WTC11 (cell line): ENCODE measurements at regions not wholly inside any gene's neighbourhood (a gene's known extent, or its start where the extent isn't known, plus 50 kb on each side); places are given as distances from the start of the nearest gene placed in this dataset.

ENCODE experiments used
- ATAC-seq: fragments of 200-7000 bp; cut with Tn5 transposase; 2 replicates; pipeline ENCODE4 v1.10.0; 2021; ENCODE audit warnings: mild to moderate bottlenecking, moderate library complexity
- CTCF ChIA-PET: fragments of 300-600 bp; sonication (Branson Sonifier 250); formaldehyde crosslinking; loops from one replicate; lab custom pipeline; 2021; ENCODE audit warnings: antibody characterized with exemption; lab: Charles Lee
- POLR2A ChIA-PET: fragments of 350-600 bp; sonication (Branson Sonifier 250); formaldehyde crosslinking; loops from one replicate; lab custom pipeline; 2021; ENCODE audit warnings: antibody characterized with exemption; lab: Charles Lee
- DNase-seq: peaks from one replicate; pipeline ENCODE4 v3.0.0; 2021; ENCODE audit warnings: low spot score
- H3K27ac Mint-ChIP-seq: 2 replicates; pipeline ENCODE4 v1.8.0; 2021; ENCODE audit warnings: mixed read lengths
- H3K27me3 Mint-ChIP-seq: 2 replicates; pipeline ENCODE4 v1.8.0; 2021; ENCODE audit warnings: low read depth, mild to moderate bottlenecking, moderate library complexity, mixed read lengths
- H3K36me3 Mint-ChIP-seq: 2 replicates; pipeline ENCODE4 v1.8.0; 2021; ENCODE audit warnings: mixed read lengths
- H3K4me1 Mint-ChIP-seq: 2 replicates; pipeline ENCODE4 v1.8.0; 2022; ENCODE audit warnings: mixed read lengths
- H3K4me3 Mint-ChIP-seq: 2 replicates; pipeline ENCODE4 v1.8.0; 2021; ENCODE audit warnings: mild to moderate bottlenecking, moderate library complexity, mixed read lengths
- H3K9me3 Mint-ChIP-seq: 2 replicates; pipeline ENCODE4 v1.8.0; 2021; ENCODE audit warnings: mixed read lengths
- AFF4 ChIP-seq: sonication (generic); formaldehyde crosslinking; IDR thresholded peaks from 2 replicates; pipeline ENCODE4 v1.8.1; 2023; ENCODE audit warnings: mild to moderate bottlenecking, missing genetic modification reagents, borderline replicate concordance
- ARID4B ChIP-seq: sonication (generic); formaldehyde crosslinking; IDR thresholded peaks from 2 replicates; pipeline ENCODE4 v1.8.0; 2023; ENCODE audit warnings: missing genetic modification reagents, mild to moderate bottlenecking, borderline replicate concordance
- E2F1 ChIP-seq: sonication (generic); formaldehyde crosslinking; IDR thresholded peaks from 2 replicates; pipeline ENCODE4 v1.8.0; 2022; ENCODE audit warnings: mild to moderate bottlenecking, missing genetic modification reagents
- E2F5 ChIP-seq: sonication (generic); formaldehyde crosslinking; IDR thresholded peaks from 2 replicates; pipeline ENCODE4 v1.8.1; 2022; ENCODE audit warnings: mild to moderate bottlenecking, moderate library complexity, missing genetic modification reagents
- FOXP1 ChIP-seq: sonication (generic); formaldehyde crosslinking; IDR thresholded peaks from 2 replicates; pipeline ENCODE4 v1.8.0; 2022; ENCODE audit warnings: missing genetic modification reagents, mild to moderate bottlenecking, moderate library complexity, borderline replicate concordance
- FOXP4 ChIP-seq: sonication (generic); formaldehyde crosslinking; IDR thresholded peaks from 2 replicates; pipeline ENCODE4 v1.8.0; 2022; ENCODE audit warnings: mild to moderate bottlenecking, missing genetic modification reagents
- MLX ChIP-seq: sonication (generic); formaldehyde crosslinking; IDR thresholded peaks from 2 replicates; pipeline ENCODE4 v1.8.1; 2023; ENCODE audit warnings: mild to moderate bottlenecking, missing genetic modification reagents, moderate library complexity
- NFYB ChIP-seq: sonication (generic); formaldehyde crosslinking; conservative IDR thresholded peaks from 2 replicates; pipeline ENCODE4 v1.8.0; 2022; ENCODE audit warnings: low read depth, missing genetic modification reagents
- PRDM15 ChIP-seq: sonication (generic); formaldehyde crosslinking; IDR thresholded peaks from 2 replicates; pipeline ENCODE4 v1.8.0; 2022; ENCODE audit warnings: missing genetic modification reagents
- ZBTB43 ChIP-seq: sonication (generic); formaldehyde crosslinking; IDR thresholded peaks from 2 replicates; pipeline ENCODE4 v1.8.1; 2023; ENCODE audit warnings: mild to moderate bottlenecking, missing genetic modification reagents
- ZNF121 ChIP-seq: sonication (generic); formaldehyde crosslinking; IDR thresholded peaks from 2 replicates; pipeline ENCODE4 v1.8.0; 2023; ENCODE audit warnings: missing genetic modification reagents
- ZNF138 ChIP-seq: sonication (generic); formaldehyde crosslinking; conservative IDR thresholded peaks from 2 replicates; pipeline ENCODE4 v1.8.1; 2022; ENCODE audit warnings: mild to moderate bottlenecking, moderate library complexity, missing genetic modification reagents

- TF ChIP-seq ARID4B (CRISPR knock-in tag) (no peak), ZNF138 (CRISPR knock-in tag) (no peak), FOXP4 (no peak), ZBTB43 (CRISPR knock-in tag) (no peak), E2F5 (CRISPR knock-in tag) (no peak), NFYB (no peak), MLX (CRISPR knock-in tag) (no peak), AFF4 (CRISPR knock-in tag) (no peak), E2F1 (CRISPR knock-in tag) (no peak), ZNF121 (CRISPR knock-in tag) (no peak)
These were observed 442.7 kb downstream of the PID1 start (continued) for GRCh38 chr2:228828397-228828796.

- no peaks in the 10 kb centered on the region for H3K4me1 Mint-ChIP-seq
- peaks cover 5% of the 10 kb centered on the region for H3K9me3 Mint-ChIP-seq
- no peaks in the 10 kb centered on the region for H3K27me3 Mint-ChIP-seq
- H3K4me3 Mint-ChIP-seq, result no peak overlapping the region
- no peak for DNase-seq
- no peak for ATAC-seq
- ChIA-PET CTCF (no interaction called here), POLR2A (no interaction called here)
- no peak overlapping the region for H3K27ac Mint-ChIP-seq
- no peaks in the 10 kb centered on the region for H3K36me3 Mint-ChIP-seq
- TF ChIP-seq PRDM15 (CRISPR knock-in tag) (no peak), FOXP1 (no peak)
These were observed 443.9 kb downstream of the PID1 start for GRCh38 chr2:228827056-228827700.
